ENCODE measurements at regions not wholly inside any gene's neighbourhood (a gene's known extent, or its start where the extent isn't known, plus 50 kb on each side); places are given as distances from the start of the nearest gene placed in this dataset.

- no peak for TF ChIP-seq CTCF (IDR thresholded peaks at IDR 0.05; ENCODE audit: borderline replicate concordance, insufficient read depth, low read depth, low read length)
Observed at GRCh38 chr6:28655164-28655563, 129.5 kb downstream of the GPX5 start.

GRCh38 chr6:28656715-28657114 lies 131.0 kb downstream of the GPX5 start:
- H3K4me3 ChIP-seq (ENCODE audit: low read depth, low read length): no peak overlapping the region
- no peak for TF ChIP-seq CTCF (IDR thresholded peaks at IDR 0.05; ENCODE audit: borderline replicate concordance, insufficient read depth, low read depth, low read length)

More at GRCh38 chr6:28655164-28655563, 129.5 kb downstream of the GPX5 start:
- H3K4me3 ChIP-seq (ENCODE audit: low read depth, low read length): no peak overlapping the region

DNA sequence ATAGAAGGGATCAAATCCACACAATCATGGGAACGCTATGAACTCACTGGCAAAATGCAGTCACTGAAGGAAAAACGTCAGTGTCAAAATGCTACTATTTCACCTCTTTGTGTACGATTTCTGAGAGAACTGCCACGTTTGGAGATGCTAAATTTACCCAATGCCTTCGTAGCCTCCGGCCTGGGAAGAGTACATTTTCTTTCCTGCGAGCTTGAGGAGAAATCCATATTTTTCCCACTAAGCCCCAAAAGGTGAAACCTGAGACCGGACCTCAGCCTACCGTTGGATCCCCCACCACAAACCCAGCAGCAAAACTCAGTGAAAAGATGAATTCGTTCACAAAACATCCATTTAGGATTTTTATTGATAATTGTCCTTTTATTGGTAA lies 131.7 kb downstream of the GPX5 start:
- H3K4me3 ChIP-seq (ENCODE audit: low read depth, low read length): no peak overlapping the region
- no peak for TF ChIP-seq CTCF (IDR thresholded peaks at IDR 0.05; ENCODE audit: borderline replicate concordance, insufficient read depth, low read depth, low read length)

- TF ChIP-seq CTCF (IDR thresholded peaks at IDR 0.05; ENCODE audit: borderline replicate concordance, insufficient read depth, low read depth, low read length): no peak
- H3K4me3 ChIP-seq (ENCODE audit: low read depth, low read length): no peak overlapping the region
Observed at GRCh38 chr6:28657769-28658465, 132.2 kb downstream of the GPX5 start.

- no peak overlapping the region for H3K4me3 ChIP-seq (ENCODE audit: low read depth, low read length)
- TF ChIP-seq CTCF (IDR thresholded peaks at IDR 0.05; ENCODE audit: borderline replicate concordance, insufficient read depth, low read depth, low read length): no peak
Observed at GRCh38 chr6:28658475-28659249, 133.0 kb downstream of the GPX5 start.

DNA sequence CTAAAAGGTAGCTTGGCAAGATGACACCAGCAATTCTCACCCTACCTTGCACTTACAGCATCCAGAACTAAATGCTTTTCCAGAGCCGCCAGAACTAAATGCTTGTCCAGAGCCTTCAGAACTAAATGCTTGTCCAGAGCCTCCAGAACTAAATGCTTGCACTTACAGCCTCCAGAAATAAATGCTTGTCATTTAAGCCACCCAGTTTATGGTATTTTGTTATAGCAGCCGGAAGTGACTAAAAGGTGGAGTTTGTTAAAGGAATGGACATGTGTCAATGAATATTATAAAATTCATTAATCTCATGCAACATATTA lies 133.5 kb downstream of the GPX5 start:
- TF ChIP-seq CTCF (IDR thresholded peaks at IDR 0.05; ENCODE audit: borderline replicate concordance, insufficient read depth, low read depth, low read length): no peak
- H3K4me3 ChIP-seq (ENCODE audit: low read depth, low read length): no peak overlapping the region
